ENCODE measurements at regions not wholly inside any gene's neighbourhood (a gene's known extent, or its start where the extent isn't known, plus 50 kb on each side); places are given as distances from the start of the nearest gene placed in this dataset.

DNA sequence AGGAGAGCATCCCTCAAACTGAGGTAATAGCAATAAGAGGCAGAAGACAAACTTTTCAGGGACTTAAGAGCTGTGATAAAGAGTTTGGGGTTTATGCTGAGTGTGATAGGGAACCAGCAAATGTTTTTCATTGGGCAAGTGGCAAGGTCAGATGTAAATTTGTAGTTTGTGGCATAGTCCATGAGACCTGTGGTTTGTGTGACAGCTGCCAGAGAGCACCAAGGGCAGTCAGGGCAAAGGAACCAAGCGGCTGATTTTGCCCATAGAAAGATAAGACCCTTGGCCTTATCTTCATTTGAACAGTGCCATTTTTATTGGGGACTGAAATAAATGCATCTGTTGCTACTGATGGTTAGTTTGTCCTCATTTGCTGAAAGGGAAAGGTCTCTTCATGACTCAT is 220.3 kb downstream of the LRRN1 start:
- TF ChIP-seq, protein P1, sequence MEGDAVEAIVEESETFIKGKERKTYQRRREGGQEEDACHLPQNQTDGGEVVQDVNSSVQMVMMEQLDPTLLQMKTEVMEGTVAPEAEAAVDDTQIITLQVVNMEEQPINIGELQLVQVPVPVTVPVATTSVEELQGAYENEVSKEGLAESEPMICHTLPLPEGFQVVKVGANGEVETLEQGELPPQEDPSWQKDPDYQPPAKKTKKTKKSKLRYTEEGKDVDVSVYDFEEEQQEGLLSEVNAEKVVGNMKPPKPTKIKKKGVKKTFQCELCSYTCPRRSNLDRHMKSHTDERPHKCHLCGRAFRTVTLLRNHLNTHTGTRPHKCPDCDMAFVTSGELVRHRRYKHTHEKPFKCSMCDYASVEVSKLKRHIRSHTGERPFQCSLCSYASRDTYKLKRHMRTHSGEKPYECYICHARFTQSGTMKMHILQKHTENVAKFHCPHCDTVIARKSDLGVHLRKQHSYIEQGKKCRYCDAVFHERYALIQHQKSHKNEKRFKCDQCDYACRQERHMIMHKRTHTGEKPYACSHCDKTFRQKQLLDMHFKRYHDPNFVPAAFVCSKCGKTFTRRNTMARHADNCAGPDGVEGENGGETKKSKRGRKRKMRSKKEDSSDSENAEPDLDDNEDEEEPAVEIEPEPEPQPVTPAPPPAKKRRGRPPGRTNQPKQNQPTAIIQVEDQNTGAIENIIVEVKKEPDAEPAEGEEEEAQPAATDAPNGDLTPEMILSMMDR (IDR thresholded peaks at IDR 0.05; ENCODE audit: insufficient read depth, low read depth, low read length, missing control alignments) = no peak
- no peak for DNase-seq (ENCODE audit: low read depth)
- no peak overlapping the region for H3K4me3 ChIP-seq (ENCODE audit: low read depth, low read length)

DNA sequence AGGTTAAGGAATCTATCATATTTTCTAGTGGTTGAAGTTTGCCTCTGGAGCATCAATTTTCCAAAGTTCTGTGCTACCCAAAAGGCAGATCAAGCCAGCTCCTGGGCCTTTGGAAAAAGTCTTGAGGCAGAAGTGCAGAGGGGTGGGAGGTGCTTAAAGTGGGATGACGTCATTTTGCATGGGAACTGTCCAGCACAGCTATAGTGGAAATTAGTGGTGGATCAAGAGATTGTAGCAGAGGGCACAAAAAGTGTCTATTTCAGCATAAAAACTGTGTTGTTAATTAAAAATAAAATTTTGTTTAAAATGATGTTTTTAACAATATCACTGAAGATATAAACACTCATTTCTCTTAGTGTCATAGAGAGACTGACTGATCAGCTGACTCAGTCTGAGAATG is 221.9 kb downstream of the LRRN1 start:
- no peak overlapping the region for H3K4me3 ChIP-seq (ENCODE audit: low read depth, low read length)
- TF ChIP-seq, protein P1 (IDR thresholded peaks at IDR 0.05; ENCODE audit: insufficient read depth, low read depth, low read length, missing control alignments) = no peak
- DNase-seq (ENCODE audit: low read depth) = no peak

DNA sequence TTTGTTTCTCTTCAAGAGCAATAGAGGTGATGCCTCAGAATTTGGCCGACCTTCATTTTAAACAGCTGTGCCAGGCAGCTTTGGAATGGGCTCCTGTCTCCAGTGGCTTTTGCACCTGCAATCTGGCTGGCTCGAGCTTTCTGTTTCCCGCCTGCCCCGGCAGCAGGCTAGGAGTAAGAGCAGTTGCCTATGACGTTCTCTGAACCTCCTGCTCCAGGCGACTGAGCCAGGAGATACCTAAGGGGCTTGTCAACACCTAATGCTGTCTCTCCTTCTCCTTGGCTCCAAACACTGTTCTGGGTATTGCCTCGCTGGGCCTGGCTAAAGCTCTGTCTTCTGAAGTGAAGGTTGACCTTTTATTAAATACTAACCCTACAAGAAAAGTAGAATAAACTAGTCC is 229.9 kb downstream of the LRRN1 start:
- TF ChIP-seq, protein P1 (IDR thresholded peaks at IDR 0.05; ENCODE audit: insufficient read depth, low read depth, low read length, missing control alignments) = no peak
- no peak overlapping the region for H3K4me3 ChIP-seq (ENCODE audit: low read depth, low read length)
- no peak for DNase-seq (ENCODE audit: low read depth)

DNA sequence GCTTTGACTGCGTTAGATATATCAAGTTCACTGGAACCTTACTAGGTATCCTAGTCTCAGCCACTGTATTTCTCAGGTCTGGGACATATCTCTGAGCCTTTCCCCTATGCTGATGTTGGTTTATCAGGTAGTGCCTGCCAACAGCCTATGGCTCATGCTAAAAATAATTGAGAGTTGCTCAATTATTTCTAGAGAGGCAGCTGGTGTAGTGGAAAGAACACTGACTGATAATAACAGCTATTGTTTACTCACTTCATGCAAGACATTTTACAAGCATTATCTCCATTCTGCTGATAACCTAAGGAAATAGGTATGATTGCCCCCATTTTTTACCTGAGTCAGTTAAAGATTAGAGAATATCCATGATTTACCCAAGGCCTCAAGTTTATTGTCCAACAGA is 231.4 kb downstream of the LRRN1 start:
- H3K4me3 ChIP-seq (ENCODE audit: low read depth, low read length) = no peak overlapping the region
- no peak for DNase-seq (ENCODE audit: low read depth)
- TF ChIP-seq, protein P1 (IDR thresholded peaks at IDR 0.05; ENCODE audit: insufficient read depth, low read depth, low read length, missing control alignments) = no peak

DNA sequence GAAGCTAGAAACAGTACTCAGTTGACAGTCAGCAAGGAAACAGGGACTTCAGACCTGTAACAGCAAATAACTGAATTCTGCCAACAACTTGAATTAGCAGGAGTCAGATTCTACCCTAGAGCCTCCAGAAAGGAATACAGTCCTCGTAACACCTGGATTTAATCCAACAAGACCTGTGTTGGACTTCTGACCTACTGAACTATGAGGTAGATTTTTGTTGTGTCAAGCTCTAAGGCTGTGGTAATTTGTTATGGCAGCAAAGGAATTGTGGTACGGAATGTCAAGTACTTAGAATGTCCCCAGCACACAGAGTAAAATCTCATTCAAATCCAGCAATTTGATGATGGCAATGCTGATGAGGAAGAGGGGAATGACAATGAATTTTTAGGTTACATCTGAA is 234.1 kb downstream of the LRRN1 start:
- DNase-seq (ENCODE audit: low read depth) = no peak
- TF ChIP-seq, protein P1 (IDR thresholded peaks at IDR 0.05; ENCODE audit: insufficient read depth, low read depth, low read length, missing control alignments) = no peak
- H3K4me3 ChIP-seq (ENCODE audit: low read depth, low read length) = no peak overlapping the region

DNA sequence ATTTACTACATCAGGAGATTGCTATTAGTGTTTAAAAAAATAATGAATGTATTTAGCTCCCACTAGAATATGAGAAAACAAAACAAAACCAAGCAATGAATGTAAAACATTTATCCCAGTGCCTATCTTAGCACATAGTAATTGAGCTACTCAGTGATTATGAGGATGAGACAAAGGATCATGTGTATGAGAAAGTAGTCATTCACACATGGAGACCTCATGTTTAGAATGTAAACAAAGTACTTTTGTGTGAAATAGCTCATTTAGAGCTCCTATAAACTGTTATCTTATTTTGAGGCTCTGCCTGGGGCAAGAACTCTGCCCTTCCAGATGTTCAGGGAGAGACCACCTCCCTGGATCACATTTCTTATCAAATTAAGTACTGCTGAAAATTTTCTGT is 236.8 kb downstream of the LRRN1 start:
- TF ChIP-seq, protein P1 (IDR thresholded peaks at IDR 0.05; ENCODE audit: insufficient read depth, low read depth, low read length, missing control alignments) = no peak
- no peak overlapping the region for H3K4me3 ChIP-seq (ENCODE audit: low read depth, low read length)
- no peak for DNase-seq (ENCODE audit: low read depth)

DNA sequence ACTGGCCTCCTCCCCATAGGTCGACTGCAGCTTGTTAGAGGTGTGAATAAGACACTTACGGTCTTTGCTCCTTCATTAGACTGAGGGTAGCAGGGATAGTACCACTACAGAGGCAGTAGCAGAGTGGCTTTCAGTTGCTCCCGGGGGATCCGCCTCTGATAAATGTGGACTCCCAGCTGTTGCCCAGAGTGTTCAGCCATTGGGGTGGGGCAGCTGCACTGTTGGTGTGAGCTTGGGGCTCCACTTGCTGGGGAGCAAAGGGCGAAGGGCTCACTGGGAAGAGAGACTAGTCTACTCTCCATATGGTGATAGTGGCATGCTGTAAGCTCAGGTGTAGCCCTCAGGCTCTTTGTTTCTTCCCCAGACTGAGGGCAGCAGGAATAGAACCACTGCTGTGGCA is 239.1 kb downstream of the LRRN1 start:
- no peak overlapping the region for H3K4me3 ChIP-seq (ENCODE audit: low read depth, low read length)
- TF ChIP-seq, protein P1 (IDR thresholded peaks at IDR 0.05; ENCODE audit: insufficient read depth, low read depth, low read length, missing control alignments) = no peak
- DNase-seq (ENCODE audit: low read depth) = no peak

Data from GM12865 (cell line).